Rectal smooth muscle tissue (tissue), 1 donor: ENCODE measurements at regions not wholly inside any gene's neighbourhood (a gene's known extent, or its start where the extent isn't known, plus 50 kb on each side); places are given as distances from the start of the nearest gene placed in this dataset.

ENCODE experiments used
- H3K27ac ChIP-seq: one replicate; pipeline ENCODE4 v1.7.0; 2013; ENCODE audit warnings: low read depth, low read length, inconsistent platforms
- H3K27me3 ChIP-seq: one replicate; pipeline ENCODE4 v1.7.0; 2013; ENCODE audit warnings: low read length; ENCODE audit not compliant: control insufficient read depth, insufficient read depth
- H3K36me3 ChIP-seq: one replicate; pipeline ENCODE4 v1.7.0; 2013; ENCODE audit warnings: low read length; ENCODE audit not compliant: control insufficient read depth, insufficient read depth
- H3K4me1 ChIP-seq: one replicate; pipeline ENCODE4 v1.7.0; 2013; ENCODE audit warnings: low read length; ENCODE audit not compliant: control insufficient read depth, insufficient read depth
- H3K4me3 ChIP-seq: one replicate; pipeline ENCODE4 v1.7.0; 2013; ENCODE audit warnings: low read length
- H3K9ac ChIP-seq: one replicate; pipeline ENCODE4 v1.7.0; 2013; ENCODE audit warnings: low read length

GRCh38 chr10:61834519-61834918 lies 67.0 kb upstream of the ARID5B start:
- Histone ChIP-seq H3K27ac (no peak overlapping the region), H3K4me1 (peaks cover 8% of the 10 kb centered on the region), H3K9ac (no peak overlapping the region), H3K4me3 (no peak overlapping the region), H3K36me3 (no peaks in the 10 kb centered on the region), H3K27me3 (no peaks in the 10 kb centered on the region)

GRCh38 chr10:61835069-61835945 lies 66.2 kb upstream of the ARID5B start:
- H3K27me3 ChIP-seq, result no peaks in the 10 kb centered on the region
- no peak overlapping the region for H3K9ac ChIP-seq
- peak overlapping the region; percentile 11 for H3K27ac ChIP-seq
- H3K4me1 ChIP-seq, result peaks cover 8% of the 10 kb centered on the region
- no peak overlapping the region for H3K4me3 ChIP-seq
- H3K36me3 ChIP-seq, result no peaks in the 10 kb centered on the region

- Histone ChIP-seq H3K9ac (no peak overlapping the region), H3K4me3 (no peak overlapping the region)
Observed at GRCh38 chr10:61835946-61836887, 65.3 kb upstream of the ARID5B start.

GRCh38 chr10:61836888-61837754 lies 64.4 kb upstream of the ARID5B start:
- Histone ChIP-seq H3K27me3 (no peaks in the 10 kb centered on the region), H3K36me3 (no peaks in the 10 kb centered on the region), H3K4me3 (no peak overlapping the region), H3K4me1 (peaks cover 8% of the 10 kb centered on the region), H3K27ac (peak overlapping the region; percentile 54), H3K9ac (no peak overlapping the region)

More at GRCh38 chr10:61835946-61836887, 65.3 kb upstream of the ARID5B start:
- Histone ChIP-seq H3K27ac (peak overlapping the region; percentile 11), H3K36me3 (no peaks in the 10 kb centered on the region), H3K27me3 (no peaks in the 10 kb centered on the region), H3K4me1 (peaks cover 8% of the 10 kb centered on the region)

GRCh38 chr10:61837755-61838171 lies 63.7 kb upstream of the ARID5B start:
- Histone ChIP-seq H3K36me3 (no peaks in the 10 kb centered on the region), H3K4me1 (peaks cover 8% of the 10 kb centered on the region), H3K27me3 (no peaks in the 10 kb centered on the region), H3K27ac (peak overlapping the region; percentile 54), H3K4me3 (no peak overlapping the region), H3K9ac (no peak overlapping the region)

- Histone ChIP-seq H3K36me3 (no peaks in the 10 kb centered on the region), H3K9ac (no peak overlapping the region), H3K4me1 (peaks cover 8% of the 10 kb centered on the region), H3K27ac (no peak overlapping the region), H3K4me3 (no peak overlapping the region), H3K27me3 (no peaks in the 10 kb centered on the region)
Observed at GRCh38 chr10:61839916-61840315, 61.6 kb upstream of the ARID5B start.

- Histone ChIP-seq H3K4me3 (no peak overlapping the region), H3K27ac (no peak overlapping the region), H3K4me1 (peaks cover 8% of the 10 kb centered on the region), H3K9ac (no peak overlapping the region), H3K36me3 (no peaks in the 10 kb centered on the region), H3K27me3 (no peaks in the 10 kb centered on the region)
Observed at GRCh38 chr10:61840403-61840802, 61.1 kb upstream of the ARID5B start.

GRCh38 chr10:61841338-61841875 lies 60.1 kb upstream of the ARID5B start:
- Histone ChIP-seq H3K36me3 (no peaks in the 10 kb centered on the region), H3K4me1 (peaks cover 6% of the 10 kb centered on the region), H3K27me3 (no peaks in the 10 kb centered on the region), H3K9ac (no peak overlapping the region), H3K27ac (no peak overlapping the region), H3K4me3 (no peak overlapping the region)

- H3K4me3 ChIP-seq, result no peak overlapping the region
- no peaks in the 10 kb centered on the region for H3K4me1 ChIP-seq
- no peak overlapping the region for H3K9ac ChIP-seq
- H3K27me3 ChIP-seq, result no peaks in the 10 kb centered on the region
- no peaks in the 10 kb centered on the region for H3K36me3 ChIP-seq
- H3K27ac ChIP-seq, result peak overlapping the region; percentile 40
Observed at GRCh38 chr10:61842755-61843497, 58.6 kb upstream of the ARID5B start.

GRCh38 chr10:61844116-61844822 lies 57.2 kb upstream of the ARID5B start:
- Histone ChIP-seq H3K27me3 (no peaks in the 10 kb centered on the region), H3K4me1 (no peaks in the 10 kb centered on the region), H3K9ac (no peak overlapping the region), H3K27ac (no peak overlapping the region), H3K36me3 (no peaks in the 10 kb centered on the region), H3K4me3 (no peak overlapping the region)
